ENCODE measurements at regions not wholly inside any gene's neighbourhood (a gene's known extent, or its start where the extent isn't known, plus 50 kb on each side); places are given as distances from the start of the nearest gene placed in this dataset.

DNA sequence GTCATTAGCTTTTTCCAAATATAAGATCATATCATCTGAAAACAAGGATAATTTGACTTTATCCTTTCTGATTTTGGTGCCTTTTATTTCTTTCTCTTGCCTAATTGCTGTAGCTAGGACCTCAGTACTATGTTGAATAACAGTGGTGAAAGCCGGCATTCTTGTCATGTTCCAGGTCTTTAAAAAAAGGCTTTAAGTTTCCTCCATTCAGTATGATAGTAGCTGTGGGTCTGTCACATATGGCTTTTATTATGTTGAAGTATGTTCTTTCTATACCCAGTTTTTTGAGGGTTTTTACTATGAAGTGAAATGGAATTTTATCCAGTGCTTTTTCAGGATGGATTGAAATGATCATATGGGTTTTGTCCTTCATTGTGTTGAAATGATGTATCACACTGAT lies 115.8 kb downstream of the DUSP10 start:
- no peak for ATAC-seq
- H3K36me3 Mint-ChIP-seq = no peaks in the 10 kb centered on the region
- no peak for DNase-seq (ENCODE audit: low spot score in 2 of 2)
- no peaks in the 10 kb centered on the region for H3K9me3 Mint-ChIP-seq
- no peak overlapping the region for H3K27ac Mint-ChIP-seq

DNA sequence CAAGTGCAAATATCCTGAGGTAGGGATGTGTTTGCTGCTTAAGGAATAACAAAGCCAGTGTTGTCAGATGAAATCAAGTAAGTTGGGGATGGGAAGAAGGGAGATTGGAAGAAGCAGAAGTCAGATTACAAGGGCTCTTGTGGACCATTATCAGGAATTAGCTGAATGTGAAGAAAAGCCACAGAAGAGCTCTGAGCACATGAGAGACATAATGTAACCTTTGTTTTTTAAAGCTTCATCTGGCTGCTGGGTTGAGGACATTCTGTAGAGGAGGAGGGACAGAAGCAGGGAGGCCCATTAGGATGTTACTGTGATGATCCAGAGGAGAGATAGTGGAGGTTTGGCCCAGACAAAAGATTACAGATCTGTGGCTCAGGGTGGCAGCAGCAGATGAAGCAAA lies 111.7 kb downstream of the DUSP10 start:
- no peaks in the 10 kb centered on the region for H3K9me3 Mint-ChIP-seq
- no peak for DNase-seq (ENCODE audit: low spot score in 2 of 2)
- ATAC-seq = no peak
- no peak overlapping the region for H3K27ac Mint-ChIP-seq
- H3K36me3 Mint-ChIP-seq = no peaks in the 10 kb centered on the region

DNA sequence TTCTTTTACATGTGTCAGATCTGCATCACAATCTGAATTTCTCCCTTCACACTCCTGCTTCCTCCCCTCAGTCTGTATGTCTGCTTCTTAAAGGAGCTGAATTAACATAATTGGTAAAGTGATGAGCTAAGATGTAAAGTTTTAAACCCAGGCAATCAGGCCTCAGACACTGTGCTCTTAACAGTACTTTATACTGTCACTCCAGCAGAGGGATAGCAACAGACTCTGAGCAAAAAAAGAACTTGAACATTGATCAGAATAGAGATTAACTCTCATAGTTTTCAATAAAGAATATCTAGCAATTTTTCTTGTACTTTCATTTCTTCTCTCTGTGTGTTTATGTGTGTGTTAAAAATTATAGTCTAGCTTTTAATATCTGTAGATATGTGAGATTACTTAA lies 110.3 kb downstream of the DUSP10 start:
- Mint-ChIP-seq H3K9me3 (no peaks in the 10 kb centered on the region), H3K27ac (no peak overlapping the region), H3K36me3 (no peaks in the 10 kb centered on the region)
- DNase-seq (ENCODE audit: low spot score in 2 of 2) = no peak
- no peak for ATAC-seq

DNA sequence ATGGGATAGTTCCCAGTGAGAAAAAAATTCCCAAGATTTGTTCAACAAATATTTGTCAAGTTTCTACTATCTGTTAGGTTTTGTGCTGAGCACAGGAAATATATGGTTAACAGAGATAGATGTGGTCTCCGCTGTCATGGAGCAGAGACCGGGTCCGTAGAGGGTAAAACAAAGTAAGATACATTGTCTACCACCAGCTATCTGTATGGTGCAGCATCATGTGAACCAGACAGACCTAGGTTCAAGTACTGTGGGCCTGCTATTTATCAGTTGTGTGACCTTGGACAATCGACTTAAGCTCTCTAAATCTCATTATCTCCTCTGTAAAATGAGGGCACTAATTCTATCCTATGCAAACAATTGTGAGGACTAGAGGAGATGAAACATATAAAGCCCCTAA lies 109.8 kb downstream of the DUSP10 start:
- no peaks in the 10 kb centered on the region for H3K9me3 Mint-ChIP-seq
- no peak overlapping the region for H3K27ac Mint-ChIP-seq
- H3K36me3 Mint-ChIP-seq = no peaks in the 10 kb centered on the region
- no peak for ATAC-seq
- DNase-seq (ENCODE audit: low spot score in 2 of 2) = no peak

DNA sequence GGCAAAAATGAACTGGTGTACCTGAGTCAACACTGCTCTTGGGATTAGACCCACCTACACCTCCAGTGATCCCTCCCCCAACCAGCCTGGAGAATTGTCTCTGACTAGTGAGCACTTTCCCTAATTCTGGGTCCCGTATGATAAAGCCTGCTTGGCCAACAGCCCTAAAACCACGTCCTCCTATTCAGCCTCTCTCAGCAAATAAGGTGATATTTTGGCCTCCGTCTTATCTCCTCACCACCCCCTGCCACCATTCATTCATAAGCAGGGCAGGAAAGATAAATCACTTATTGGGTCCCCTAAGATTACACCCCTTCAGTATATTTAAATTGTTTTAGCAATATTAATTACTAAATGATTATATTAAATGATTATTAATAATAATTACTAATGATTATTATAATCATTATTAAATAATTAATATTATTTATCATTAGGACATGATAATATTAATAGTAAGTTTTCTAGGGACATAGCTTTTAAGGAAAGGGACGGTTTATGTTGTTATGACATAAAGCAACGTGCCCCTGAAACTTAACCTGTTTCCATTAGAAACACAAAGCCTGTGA lies 108.0 kb downstream of the DUSP10 start:
- no peaks in the 10 kb centered on the region for H3K9me3 Mint-ChIP-seq
- DNase-seq (ENCODE audit: low spot score in 2 of 2) (no peak), ATAC-seq (no peak)
- H3K27ac Mint-ChIP-seq = no peak overlapping the region
- no peaks in the 10 kb centered on the region for H3K36me3 Mint-ChIP-seq

DNA sequence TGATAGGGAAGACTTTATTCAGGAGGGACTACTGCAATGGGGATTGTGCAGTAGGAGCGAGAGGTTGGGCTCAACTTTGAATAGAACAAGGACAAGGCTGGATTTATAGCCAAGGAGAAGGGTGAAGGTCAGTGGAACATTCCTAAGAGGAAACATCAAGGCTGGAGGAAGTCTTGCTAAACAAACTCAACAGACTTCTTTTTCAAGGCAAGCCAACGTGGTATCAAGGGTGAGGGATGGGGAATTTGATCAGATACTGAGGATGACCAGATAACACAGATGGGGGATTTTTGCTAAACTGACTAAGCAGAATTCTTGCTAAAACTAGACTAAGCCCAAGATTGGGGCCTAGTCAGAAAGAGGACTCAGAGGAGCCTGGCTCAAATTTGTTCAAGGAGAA lies 107.3 kb downstream of the DUSP10 start:
- no peak for ATAC-seq
- Mint-ChIP-seq H3K9me3 (no peaks in the 10 kb centered on the region), H3K36me3 (no peaks in the 10 kb centered on the region), H3K27ac (no peak overlapping the region)
- DNase-seq (ENCODE audit: low spot score in 2 of 2) = no peak

DNA sequence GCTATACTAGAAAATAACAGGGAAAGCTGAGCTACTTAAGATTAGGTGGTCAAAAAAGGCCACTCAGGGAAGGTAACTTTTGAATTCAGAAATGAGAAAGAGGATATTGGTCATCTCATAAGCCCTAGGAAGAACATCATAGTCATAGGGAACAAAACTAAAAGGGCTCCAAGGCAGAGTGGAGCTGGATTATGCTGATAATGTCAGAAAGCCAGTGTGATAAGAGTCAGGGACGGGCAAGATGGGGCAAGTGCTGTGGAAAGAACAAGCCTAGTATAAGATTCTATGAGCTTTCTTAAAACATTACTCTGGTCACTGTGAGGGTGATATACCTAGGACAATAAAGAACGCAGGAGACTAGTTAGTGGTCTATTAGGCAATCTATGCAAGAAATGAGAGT lies 106.6 kb downstream of the DUSP10 start:
- no peaks in the 10 kb centered on the region for H3K9me3 Mint-ChIP-seq

DNA sequence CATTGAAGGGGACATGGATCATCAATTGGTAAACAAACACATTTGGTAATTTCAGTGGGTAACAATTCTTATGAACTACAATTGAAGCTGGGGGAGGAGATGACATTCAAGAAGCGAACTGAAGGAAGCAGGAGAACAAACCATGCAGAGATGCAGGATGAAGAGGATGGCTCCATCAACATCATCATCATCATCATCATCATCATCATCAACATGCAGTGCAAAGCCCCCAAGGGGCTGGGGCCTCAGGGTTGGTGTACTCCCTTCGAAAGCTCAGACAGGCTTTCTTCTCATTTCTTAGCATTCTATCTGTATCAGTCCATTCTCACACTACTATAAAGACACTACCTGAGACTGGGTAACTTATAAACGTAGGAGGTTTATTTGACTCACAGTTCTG lies 105.8 kb downstream of the DUSP10 start:
- no peak for ATAC-seq
- Mint-ChIP-seq H3K9me3 (no peaks in the 10 kb centered on the region), H3K36me3 (no peaks in the 10 kb centered on the region), H3K27ac (peak overlapping the region in 1 of 2 donors; percentile 51)
- no peak for DNase-seq (ENCODE audit: low spot score in 2 of 2)

More for the DNA sequence above, 106.6 kb downstream of the DUSP10 start:
- Mint-ChIP-seq H3K36me3 (no peaks in the 10 kb centered on the region), H3K27ac (no peak overlapping the region)
- DNase-seq (ENCODE audit: low spot score in 2 of 2) (no peak), ATAC-seq (no peak)

DNA sequence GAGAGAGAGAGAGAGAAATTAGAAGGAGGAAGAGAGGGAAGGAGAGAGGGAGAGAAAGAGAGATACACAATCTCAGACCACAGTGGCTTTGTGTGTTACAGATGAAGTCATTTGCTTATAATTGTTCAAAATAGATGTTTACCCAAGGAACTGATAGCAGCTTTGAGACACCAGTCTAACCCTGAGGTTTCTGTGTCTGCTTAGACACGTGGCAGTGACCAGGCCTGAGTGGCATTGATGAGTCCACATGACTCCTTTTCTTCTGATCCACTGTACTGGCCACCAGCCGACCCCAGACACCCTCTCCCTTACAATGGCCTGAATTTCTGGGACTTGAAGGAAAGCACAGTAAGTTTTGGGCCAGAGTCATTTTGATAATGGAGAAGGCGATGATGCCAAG lies 104.9 kb downstream of the DUSP10 start:
- no peak overlapping the region for H3K27ac Mint-ChIP-seq

DNA sequence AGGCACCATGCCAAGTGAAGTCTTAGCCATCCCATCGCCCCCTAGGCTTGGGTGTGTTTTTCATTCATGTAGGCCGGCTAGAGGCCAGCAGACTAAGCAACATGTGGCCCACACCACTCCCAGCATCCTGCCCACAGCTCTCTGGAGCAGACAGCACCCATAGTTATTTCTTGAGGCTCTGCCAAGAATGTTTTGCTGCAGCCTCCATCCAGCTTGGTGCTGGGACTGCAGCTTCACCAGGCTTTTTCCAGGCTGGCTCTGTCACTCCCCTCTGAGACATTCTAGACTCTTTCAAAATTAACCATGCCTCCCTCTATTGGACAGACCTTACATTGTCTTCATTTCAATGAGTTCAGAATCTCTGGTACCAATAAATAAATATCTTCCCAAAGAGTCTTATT lies 104.2 kb downstream of the DUSP10 start:
- H3K27ac Mint-ChIP-seq = no peak overlapping the region
- no peaks in the 10 kb centered on the region for H3K9me3 Mint-ChIP-seq
- no peaks in the 10 kb centered on the region for H3K36me3 Mint-ChIP-seq
- ATAC-seq = no peak
- DNase-seq (ENCODE audit: low spot score in 2 of 2) = no peak

More for the DNA sequence above, 104.9 kb downstream of the DUSP10 start:
- Mint-ChIP-seq H3K36me3 (no peaks in the 10 kb centered on the region), H3K9me3 (no peaks in the 10 kb centered on the region)
- DNase-seq (ENCODE audit: low spot score in 2 of 2) (no peak), ATAC-seq (no peak)

DNA sequence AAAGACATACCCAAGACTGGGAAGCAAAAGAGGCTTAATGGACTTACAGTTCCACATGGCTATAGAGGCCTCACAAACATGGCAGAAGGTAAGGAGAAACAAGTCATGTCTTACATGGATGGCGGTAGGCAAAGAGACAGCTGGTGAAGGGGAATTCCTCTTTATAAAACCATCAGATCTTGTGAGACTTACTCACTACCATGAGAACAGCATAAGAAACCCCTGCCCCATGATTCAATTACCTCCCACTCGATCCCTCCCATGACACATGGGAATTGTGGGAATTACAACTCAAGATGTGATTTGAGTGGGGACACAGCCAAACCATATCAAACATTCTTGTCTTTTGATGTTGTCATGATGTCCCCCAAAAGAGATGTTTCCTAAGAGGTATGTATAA lies 103.3 kb downstream of the DUSP10 start:
- DNase-seq (ENCODE audit: low spot score in 2 of 2) (no peak), ATAC-seq (peak in 1 of 2 donors; percentile 31)
- no peaks in the 10 kb centered on the region for H3K36me3 Mint-ChIP-seq
- H3K9me3 Mint-ChIP-seq = no peaks in the 10 kb centered on the region
- no peak overlapping the region for H3K27ac Mint-ChIP-seq

DNA sequence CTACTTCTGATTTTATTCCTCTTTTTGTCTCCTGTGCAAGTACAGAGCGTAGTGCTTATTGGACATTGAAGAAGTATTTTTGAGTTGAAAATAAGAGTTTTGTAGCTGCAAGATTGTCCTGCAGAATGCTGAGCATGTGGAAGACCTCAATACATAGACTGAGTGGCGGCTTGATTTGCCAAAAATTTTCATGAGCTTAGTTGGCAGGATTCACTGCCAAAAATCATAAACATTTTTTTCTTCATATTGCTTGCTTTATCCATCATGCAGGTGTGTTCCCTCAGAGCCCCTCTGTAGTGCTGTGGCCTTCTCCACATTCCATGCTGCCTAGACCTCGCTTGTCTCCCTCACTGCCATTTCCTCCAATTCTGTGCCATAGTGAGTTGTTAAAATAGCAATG lies 100.1 kb downstream of the DUSP10 start:
- Mint-ChIP-seq H3K27ac (no peak overlapping the region), H3K36me3 (no peaks in the 10 kb centered on the region), H3K9me3 (peaks cover 0 to under 1% of the 10 kb centered on the region in 2 donors)
- ATAC-seq (no peak), DNase-seq (ENCODE audit: low spot score in 2 of 2) (no peak)

DNA sequence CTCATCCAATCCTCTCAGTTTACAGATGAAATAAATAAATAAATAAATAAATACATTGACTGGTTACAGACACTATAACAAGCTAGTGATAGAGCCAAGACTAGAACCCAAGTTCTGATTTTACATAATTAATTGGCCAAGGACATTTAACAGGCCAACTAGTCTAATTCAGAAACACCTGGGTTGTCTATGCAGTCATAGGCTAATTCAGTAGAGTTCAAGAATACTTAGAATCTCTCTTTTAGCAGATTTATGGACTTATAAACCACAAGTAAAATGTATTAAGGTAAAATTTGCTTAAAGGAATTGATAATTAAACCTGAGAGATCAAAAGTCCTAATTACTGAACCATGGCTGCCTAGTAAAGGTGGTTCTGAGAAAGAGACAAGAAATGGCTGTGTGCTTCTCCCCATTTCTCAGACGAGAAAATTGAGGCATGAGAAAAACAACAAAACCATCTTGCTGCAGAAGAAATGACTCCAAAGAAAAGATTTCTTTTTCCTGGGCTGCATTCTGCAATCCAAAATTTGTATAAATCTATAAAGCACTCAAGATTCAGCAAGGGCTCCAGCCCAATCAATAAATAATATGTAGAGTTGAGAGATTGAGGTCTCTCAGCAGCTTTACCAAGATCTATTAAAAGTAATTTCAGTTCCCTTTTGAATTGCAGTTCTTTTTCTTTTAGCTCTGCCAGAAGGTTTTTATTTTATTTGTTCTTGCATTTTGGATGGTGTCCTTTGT lies 98.3 kb downstream of the DUSP10 start:
- DNase-seq (ENCODE audit: low spot score in 2 of 2) (no peak), ATAC-seq (no peak)

DNA sequence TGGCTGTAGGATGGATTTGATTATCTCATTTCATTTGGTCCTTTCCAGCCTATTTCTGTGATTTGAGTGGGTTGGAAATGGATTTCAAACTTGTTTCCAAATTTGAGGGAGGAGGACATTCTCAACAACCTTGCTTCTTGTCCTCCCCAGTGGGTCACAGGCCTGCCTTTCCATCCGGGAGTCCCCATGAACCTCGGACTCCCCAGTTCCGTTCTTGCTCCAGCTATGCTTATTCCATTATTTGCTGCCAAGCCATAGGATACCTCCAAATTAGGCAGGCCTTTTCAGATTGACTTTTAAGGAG lies 97.8 kb downstream of the DUSP10 start:
- ATAC-seq (no peak), DNase-seq (ENCODE audit: low spot score in 2 of 2) (no peak)
- peaks cover 0 to 4% of the 10 kb centered on the region in 2 donors for H3K9me3 Mint-ChIP-seq
- no peaks in the 10 kb centered on the region for H3K36me3 Mint-ChIP-seq
- no peak overlapping the region for H3K27ac Mint-ChIP-seq

More for the DNA sequence above, 98.3 kb downstream of the DUSP10 start:
- peaks cover 0 to 4% of the 10 kb centered on the region in 2 donors for H3K9me3 Mint-ChIP-seq
- H3K27ac Mint-ChIP-seq = no peak overlapping the region
- no peaks in the 10 kb centered on the region for H3K36me3 Mint-ChIP-seq

DNA sequence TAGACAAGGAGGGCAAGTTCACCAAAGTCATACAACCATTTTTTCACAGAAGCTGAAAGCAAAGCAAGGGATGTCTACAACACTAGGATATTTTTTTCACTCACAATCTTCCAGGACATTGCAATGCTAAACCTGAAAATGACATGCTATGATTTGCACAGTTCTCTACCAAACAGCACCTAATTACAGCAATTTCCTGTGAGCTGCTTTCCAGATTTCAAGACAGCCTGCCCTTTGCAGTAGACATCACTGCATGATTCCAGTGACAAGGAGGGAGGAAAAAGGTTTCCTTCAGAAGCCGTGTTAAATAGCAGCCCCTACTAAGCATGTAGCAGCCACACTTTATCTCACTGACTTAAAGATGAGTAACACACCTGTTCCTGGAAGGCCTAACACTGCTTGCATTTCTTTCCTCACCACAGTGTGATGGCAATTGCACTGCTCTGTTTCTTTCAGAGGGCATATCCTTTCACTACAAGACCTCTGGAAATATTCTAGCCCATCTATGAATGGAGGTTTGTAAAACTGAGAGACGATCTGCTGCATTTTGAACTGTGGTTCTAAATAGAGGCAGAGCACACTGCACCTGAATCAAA lies 97.1 kb downstream of the DUSP10 start:
- no peak overlapping the region for H3K27ac Mint-ChIP-seq
- DNase-seq (ENCODE audit: low spot score in 2 of 2) = no peak
- ATAC-seq = no peak
- H3K36me3 Mint-ChIP-seq = no peaks in the 10 kb centered on the region
- H3K9me3 Mint-ChIP-seq = peaks cover 0 to 4% of the 10 kb centered on the region in 2 donors

DNA sequence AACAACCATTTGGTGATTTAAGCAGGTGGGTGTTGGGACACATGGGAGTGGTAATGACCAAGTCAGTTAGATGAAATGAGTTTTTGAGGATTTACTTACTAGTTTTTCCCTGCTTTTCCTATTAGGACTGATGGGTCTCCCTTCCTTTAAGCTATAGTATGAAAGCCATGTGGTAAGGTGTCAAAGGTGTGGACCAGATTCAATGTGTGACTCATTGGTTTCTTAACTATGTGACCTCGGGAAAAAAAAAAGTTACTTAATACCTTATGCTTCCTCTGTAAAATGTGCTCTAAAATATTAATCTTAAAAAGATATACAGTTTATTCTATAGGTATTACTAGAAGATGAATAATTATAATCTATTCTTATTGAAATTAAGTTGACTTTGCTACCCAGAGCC lies 93.7 kb downstream of the DUSP10 start:
- Mint-ChIP-seq H3K36me3 (no peaks in the 10 kb centered on the region), H3K9me3 (peaks cover 0 to 4% of the 10 kb centered on the region in 2 donors), H3K27ac (no peak overlapping the region)
- DNase-seq (ENCODE audit: low spot score in 2 of 2) (no peak), ATAC-seq (no peak)
